ENCODE measurements at regions not wholly inside any gene's neighbourhood (a gene's known extent, or its start where the extent isn't known, plus 50 kb on each side); places are given as distances from the start of the nearest gene placed in this dataset.

DNA sequence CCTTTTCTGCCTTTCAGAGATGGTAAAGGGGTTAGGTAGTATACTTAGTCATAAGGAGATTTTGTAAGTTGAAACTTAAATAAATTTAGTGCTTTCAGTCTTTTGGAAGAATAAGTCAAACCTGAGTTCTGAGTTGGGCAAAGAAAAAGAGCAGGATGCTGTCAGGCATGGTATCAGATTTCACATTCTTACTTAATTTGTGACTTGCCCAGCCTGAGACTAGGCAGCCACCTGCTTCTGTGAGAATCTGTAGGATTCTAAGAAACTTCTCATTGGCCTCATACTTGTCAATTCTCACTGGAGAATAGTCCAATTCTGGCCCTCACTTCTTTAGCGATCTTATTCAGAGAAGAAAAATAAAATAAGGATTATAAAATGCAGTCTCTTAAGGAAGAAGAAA, 577.5 kb downstream of the DIPK2A start:
- H3K27ac Mint-ChIP-seq: peak overlapping the region; percentile 89
- Histone ChIP-seq H3K4me2 (peak overlapping the region; percentile 59), H3K4me3 (peak overlapping the region; percentile 8; the same call in 1 of the 2 replicates), H3K4me1 (ENCODE audit: insufficient read depth) (peaks cover 40% of the 10 kb centered on the region), H3K27ac (ENCODE audit: low read depth) (peak overlapping the region; percentile 53), H3K27me3 (ENCODE audit: insufficient read depth) (no peaks in the 10 kb centered on the region), H3K36me3 (ENCODE audit: insufficient read depth) (no peaks in the 10 kb centered on the region), H3K79me2 (replicated peaks; ENCODE audit: insufficient read depth) (no peaks in the 10 kb centered on the region), H3F3A (replicated peaks; ENCODE audit: low read depth) (no peaks in the 10 kb centered on the region), H3K9me2 (ENCODE audit: insufficient read depth) (no peaks in the 10 kb centered on the region), H2AFZ (no peak overlapping the region), H4K20me1 (replicated peaks; ENCODE audit: insufficient read depth) (no peaks in the 10 kb centered on the region)
- ATAC-seq (peak; percentile 95), DNase-seq (ENCODE audit: low spot score) (peak; percentile 74)
- H3K9me3 Mint-ChIP-seq: no peaks in the 10 kb centered on the region
- no peaks in the 10 kb centered on the region for H3K27me3 Mint-ChIP-seq (ENCODE audit: insufficient read depth, low read depth, poor library complexity)
- H3K36me3 Mint-ChIP-seq (ENCODE audit: low read depth): no peaks in the 10 kb centered on the region
- peak overlapping the region; percentile 53 for H3K4me3 Mint-ChIP-seq
- H3K4me1 Mint-ChIP-seq: peaks cover 35% of the 10 kb centered on the region
- TF ChIP-seq STAT1 (IDR thresholded peaks at IDR 0.05; ENCODE audit: unreplicated experiment) (no peak), CTCF (conservative IDR thresholded peaks at IDR 0.05; ENCODE audit: low read depth in 2 of 2) (no peak), NANOG (IDR thresholded peaks at IDR 0.05; ENCODE audit: borderline replicate concordance) (no peak), ETS1 (IDR thresholded peaks at IDR 0.05) (no peak), ZNF331 (CRISPR knock-in tag; IDR thresholded peaks at IDR 0.05; ENCODE audit: low read depth) (no peak), ZNF114 (CRISPR knock-in tag; IDR thresholded peaks at IDR 0.05) (no peak), JUNB (IDR thresholded peaks at IDR 0.05; ENCODE audit: unreplicated experiment) (no peak), EZH2phosphoT487 (IDR thresholded peaks at IDR 0.05; ENCODE audit: unreplicated experiment) (no peak)
- TF ChIP-seq, protein P1, sequence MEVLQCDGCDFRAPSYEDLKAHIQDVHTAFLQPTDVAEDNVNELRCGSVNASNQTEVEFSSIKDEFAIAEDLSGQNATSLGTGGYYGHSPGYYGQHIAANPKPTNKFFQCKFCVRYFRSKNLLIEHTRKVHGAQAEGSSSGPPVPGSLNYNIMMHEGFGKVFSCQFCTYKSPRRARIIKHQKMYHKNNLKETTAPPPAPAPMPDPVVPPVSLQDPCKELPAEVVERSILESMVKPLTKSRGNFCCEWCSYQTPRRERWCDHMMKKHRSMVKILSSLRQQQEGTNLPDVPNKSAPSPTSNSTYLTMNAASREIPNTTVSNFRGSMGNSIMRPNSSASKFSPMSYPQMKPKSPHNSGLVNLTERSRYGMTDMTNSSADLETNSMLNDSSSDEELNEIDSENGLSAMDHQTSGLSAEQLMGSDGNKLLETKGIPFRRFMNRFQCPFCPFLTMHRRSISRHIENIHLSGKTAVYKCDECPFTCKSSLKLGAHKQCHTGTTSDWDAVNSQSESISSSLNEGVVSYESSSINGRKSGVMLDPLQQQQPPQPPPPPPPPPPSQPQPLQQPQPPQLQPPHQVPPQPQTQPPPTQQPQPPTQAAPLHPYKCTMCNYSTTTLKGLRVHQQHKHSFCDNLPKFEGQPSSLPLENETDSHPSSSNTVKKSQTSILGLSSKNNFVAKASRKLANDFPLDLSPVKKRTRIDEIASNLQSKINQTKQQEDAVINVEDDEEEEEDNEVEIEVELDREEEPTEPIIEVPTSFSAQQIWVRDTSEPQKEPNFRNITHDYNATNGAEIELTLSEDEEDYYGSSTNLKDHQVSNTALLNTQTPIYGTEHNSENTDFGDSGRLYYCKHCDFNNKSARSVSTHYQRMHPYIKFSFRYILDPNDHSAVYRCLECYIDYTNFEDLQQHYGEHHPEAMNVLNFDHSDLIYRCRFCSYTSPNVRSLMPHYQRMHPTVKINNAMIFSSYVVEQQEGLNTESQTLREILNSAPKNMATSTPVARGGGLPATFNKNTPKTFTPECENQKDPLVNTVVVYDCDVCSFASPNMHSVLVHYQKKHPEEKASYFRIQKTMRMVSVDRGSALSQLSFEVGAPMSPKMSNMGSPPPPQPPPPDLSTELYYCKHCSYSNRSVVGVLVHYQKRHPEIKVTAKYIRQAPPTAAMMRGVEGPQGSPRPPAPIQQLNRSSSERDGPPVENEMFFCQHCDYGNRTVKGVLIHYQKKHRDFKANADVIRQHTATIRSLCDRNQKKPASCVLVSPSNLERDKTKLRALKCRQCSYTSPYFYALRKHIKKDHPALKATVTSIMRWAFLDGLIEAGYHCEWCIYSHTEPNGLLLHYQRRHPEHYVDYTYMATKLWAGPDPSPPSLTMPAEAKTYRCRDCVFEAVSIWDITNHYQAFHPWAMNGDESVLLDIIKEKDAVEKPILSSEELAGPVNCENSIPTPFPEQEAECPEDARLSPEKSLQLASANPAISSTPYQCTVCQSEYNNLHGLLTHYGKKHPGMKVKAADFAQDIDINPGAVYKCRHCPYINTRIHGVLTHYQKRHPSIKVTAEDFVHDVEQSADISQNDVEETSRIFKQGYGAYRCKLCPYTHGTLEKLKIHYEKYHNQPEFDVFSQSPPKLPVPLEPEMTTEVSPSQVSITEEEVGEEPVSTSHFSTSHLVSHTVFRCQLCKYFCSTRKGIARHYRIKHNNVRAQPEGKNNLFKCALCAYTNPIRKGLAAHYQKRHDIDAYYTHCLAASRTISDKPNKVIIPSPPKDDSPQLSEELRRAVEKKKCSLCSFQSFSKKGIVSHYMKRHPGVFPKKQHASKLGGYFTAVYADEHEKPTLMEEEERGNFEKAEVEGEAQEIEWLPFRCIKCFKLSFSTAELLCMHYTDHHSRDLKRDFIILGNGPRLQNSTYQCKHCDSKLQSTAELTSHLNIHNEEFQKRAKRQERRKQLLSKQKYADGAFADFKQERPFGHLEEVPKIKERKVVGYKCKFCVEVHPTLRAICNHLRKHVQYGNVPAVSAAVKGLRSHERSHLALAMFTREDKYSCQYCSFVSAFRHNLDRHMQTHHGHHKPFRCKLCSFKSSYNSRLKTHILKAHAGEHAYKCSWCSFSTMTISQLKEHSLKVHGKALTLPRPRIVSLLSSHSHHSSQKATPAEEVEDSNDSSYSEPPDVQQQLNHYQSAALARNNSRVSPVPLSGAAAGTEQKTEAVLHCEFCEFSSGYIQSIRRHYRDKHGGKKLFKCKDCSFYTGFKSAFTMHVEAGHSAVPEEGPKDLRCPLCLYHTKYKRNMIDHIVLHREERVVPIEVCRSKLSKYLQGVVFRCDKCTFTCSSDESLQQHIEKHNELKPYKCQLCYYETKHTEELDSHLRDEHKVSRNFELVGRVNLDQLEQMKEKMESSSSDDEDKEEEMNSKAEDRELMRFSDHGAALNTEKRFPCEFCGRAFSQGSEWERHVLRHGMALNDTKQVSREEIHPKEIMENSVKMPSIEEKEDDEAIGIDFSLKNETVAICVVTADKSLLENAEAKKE (CRISPR knock-in tag; IDR thresholded peaks at IDR 0.05): peak; percentile 39; the same call in 1 of the 2 replicates
